ENCODE measurements at regions not wholly inside any gene's neighbourhood (a gene's known extent, or its start where the extent isn't known, plus 50 kb on each side); places are given as distances from the start of the nearest gene placed in this dataset.

- TF ChIP-seq POLR2AphosphoS5 (IDR thresholded peaks at IDR 0.05; ENCODE audit: borderline replicate concordance, low read depth, low read length) (no peak), EZH2 (IDR thresholded peaks at IDR 0.05) (no peak), FOXP2 (optimal IDR thresholded peaks at IDR 0.05; ENCODE audit: control extremely low read depth, extremely low read length, insufficient read depth) (no peak)
Observed at GRCh38 chr1:60634106-60634505, 448.3 kb upstream of the NFIA start.

All from SK-N-MC (cell line).